Epithelial cell of prostate (primary cell): ENCODE measurements at regions not wholly inside any gene's neighbourhood (a gene's known extent, or its start where the extent isn't known, plus 50 kb on each side); places are given as distances from the start of the nearest gene placed in this dataset.

ENCODE experiments used
- DNase-seq: peaks from one replicate; pipeline ENCODE4 v3.0.0-alpha.2; 2011; ENCODE audit warnings: low read depth, low spot score
- H3K27ac ChIP-seq: fragments of 450-650 bp; 2 replicates; pipeline ENCODE4 v1.5.1; 2017; ENCODE audit warnings: mild to moderate bottlenecking

GRCh38 chr16:8377864-8378263, 212.4 kb downstream of the TMEM114 start:
- H3K27ac ChIP-seq = no peak overlapping the region
- no peak for DNase-seq

- no peak for DNase-seq
- no peak overlapping the region for H3K27ac ChIP-seq
Measured at GRCh38 chr16:8376858-8377257, 213.5 kb downstream of the TMEM114 start.

GRCh38 chr16:8376430-8376829, 213.9 kb downstream of the TMEM114 start:
- DNase-seq = no peak
- H3K27ac ChIP-seq = no peak overlapping the region

- no peak overlapping the region for H3K27ac ChIP-seq
- DNase-seq = no peak
Measured at GRCh38 chr16:8375232-8375587, 215.1 kb downstream of the TMEM114 start.

DNA sequence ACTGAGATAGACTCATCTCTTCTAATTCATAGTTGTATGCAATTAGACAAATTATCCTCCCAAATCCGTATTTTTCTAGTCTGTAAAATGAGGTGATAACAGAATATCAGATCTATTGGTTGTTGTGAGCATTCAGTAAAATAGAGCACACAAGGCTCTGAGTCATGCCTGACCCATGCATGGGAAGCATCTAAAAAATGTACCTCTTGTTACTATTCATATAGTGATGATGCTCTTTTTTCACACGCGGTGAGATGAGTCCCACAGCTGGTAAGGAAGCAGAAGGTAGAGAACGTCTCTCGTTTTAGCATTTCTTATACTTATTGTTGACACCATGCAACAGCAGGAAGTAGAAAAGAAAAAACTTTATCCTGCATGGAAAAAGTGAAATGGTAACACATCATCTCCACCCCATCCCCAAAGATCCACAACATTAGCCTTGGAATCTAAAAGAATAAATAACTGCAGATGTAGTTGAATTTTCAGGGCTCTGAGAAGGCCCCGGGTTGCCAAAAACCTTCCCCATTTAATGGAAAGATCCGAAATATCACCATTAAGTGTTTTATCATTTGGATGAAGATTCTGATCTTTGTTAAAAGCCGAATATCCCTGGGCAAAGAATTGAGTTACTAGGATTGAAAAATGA, 215.6 kb downstream of the TMEM114 start:
- DNase-seq = no peak
- H3K27ac ChIP-seq = no peak overlapping the region

GRCh38 chr16:8373676-8374431, 216.5 kb downstream of the TMEM114 start:
- DNase-seq = no peak

DNA sequence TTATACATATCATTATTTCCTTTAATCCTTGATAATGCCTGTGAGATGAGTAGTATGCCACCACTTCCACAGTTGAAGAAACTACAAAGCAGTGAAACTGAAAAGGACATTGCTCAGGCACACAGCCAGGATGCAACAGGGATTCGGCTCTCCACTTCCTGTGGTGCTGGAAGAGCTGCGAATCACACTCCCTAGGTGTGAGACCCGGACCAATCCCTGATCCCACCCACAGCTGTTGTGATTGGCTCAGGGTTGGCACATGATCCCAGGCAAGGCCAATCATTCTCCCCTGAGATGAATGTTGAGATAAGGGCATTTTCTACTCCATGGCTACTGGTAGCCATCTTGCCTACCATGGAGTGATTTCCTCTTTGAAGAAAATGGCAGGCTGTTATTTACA, 218.2 kb downstream of the TMEM114 start:
- no peak for DNase-seq
- H3K27ac ChIP-seq = no peak overlapping the region

More at GRCh38 chr16:8373676-8374431, 216.5 kb downstream of the TMEM114 start:
- H3K27ac ChIP-seq = no peak overlapping the region

GRCh38 chr16:8370374-8371270, 219.7 kb downstream of the TMEM114 start:
- no peak overlapping the region for H3K27ac ChIP-seq
- no peak for DNase-seq

- no peak overlapping the region for H3K27ac ChIP-seq
- DNase-seq = no peak
Measured at GRCh38 chr16:8358937-8359336, 231.4 kb downstream of the TMEM114 start.

- H3K27ac ChIP-seq = no peak overlapping the region
- DNase-seq = no peak
Measured at GRCh38 chr16:8355675-8356074, 234.6 kb downstream of the TMEM114 start.

- no peak overlapping the region for H3K27ac ChIP-seq
- no peak for DNase-seq
Measured at GRCh38 chr16:8346294-8346693, 244.0 kb downstream of the TMEM114 start.

GRCh38 chr16:8342276-8342675, 248.0 kb downstream of the TMEM114 start:
- H3K27ac ChIP-seq = no peak overlapping the region
- no peak for DNase-seq

- H3K27ac ChIP-seq = no peak overlapping the region
- DNase-seq = no peak
Measured at GRCh38 chr16:8330761-8331160, 259.6 kb downstream of the TMEM114 start.

- no peak overlapping the region for H3K27ac ChIP-seq
- DNase-seq = no peak
Measured at GRCh38 chr16:8326232-8326631, 264.1 kb downstream of the TMEM114 start.

- no peak overlapping the region for H3K27ac ChIP-seq
- DNase-seq = no peak
Measured at GRCh38 chr16:8323153-8323552, 267.2 kb downstream of the TMEM114 start.

DNA sequence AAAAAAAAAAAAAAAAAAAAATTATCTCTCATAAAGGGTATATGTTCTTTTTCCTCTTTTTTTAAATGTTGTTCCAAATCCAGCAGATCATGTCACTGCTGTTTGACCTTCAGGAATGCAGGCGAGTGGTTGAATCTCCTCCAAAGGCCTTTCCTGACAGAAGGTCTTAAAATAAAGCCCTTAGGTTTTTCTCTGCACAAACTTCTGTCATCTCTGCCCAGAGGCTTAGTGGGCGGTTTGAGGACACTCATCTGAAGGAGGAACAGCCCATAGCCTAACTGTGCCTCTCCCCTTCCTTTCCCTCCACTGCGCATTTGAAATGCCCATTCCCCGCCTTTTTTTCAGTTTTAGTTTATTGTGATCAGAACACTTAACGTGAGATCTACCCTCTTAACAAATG, 270.2 kb downstream of the TMEM114 start:
- no peak for DNase-seq

GRCh38 chr16:8310816-8311215, 279.5 kb downstream of the TMEM114 start:
- H3K27ac ChIP-seq = no peak overlapping the region
- DNase-seq = no peak

More for the DNA sequence above, 270.2 kb downstream of the TMEM114 start:
- H3K27ac ChIP-seq = no peak overlapping the region

GRCh38 chr16:8310323-8310722, 280.0 kb downstream of the TMEM114 start:
- no peak for DNase-seq
- H3K27ac ChIP-seq = no peak overlapping the region

GRCh38 chr16:8305201-8305600, 285.1 kb downstream of the TMEM114 start:
- DNase-seq = no peak
- H3K27ac ChIP-seq = no peak overlapping the region

DNA sequence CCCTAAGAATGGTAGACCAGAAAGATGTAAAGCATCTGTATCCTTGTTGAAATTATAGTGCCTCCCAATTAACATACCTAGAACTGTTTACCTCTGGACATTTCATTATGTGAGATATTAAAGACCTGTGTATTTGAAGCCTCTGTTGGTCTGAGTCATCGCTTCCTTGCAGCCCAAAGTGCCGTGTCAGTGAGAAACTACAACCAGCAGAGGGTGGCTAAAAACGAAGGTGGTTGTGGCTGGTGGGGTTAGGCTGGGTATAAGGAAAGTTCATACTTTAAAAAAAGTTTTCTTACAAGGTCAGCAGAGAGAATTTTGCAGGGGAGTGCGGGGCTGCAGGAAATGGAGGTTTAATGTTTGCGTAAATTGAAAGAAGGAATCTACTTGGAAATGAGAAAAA, 290.7 kb downstream of the TMEM114 start:
- no peak overlapping the region for H3K27ac ChIP-seq
- DNase-seq = no peak
